GM18870 (cell line): ENCODE measurements at regions not wholly inside any gene's neighbourhood (a gene's known extent, or its start where the extent isn't known, plus 50 kb on each side); places are given as distances from the start of the nearest gene placed in this dataset.
"Not testable (repeated sequence)": the region's sequence is repeated elsewhere in the genome, so short reads cannot be mapped to it uniquely, and the experiment has no call there.

ENCODE experiments used
- ATAC-seq: cut with Tn5 transposase; IDR thresholded peaks from one replicate; pipeline ENCODE4 v1.9.1; 2021; ENCODE audit warnings: moderate library complexity; ENCODE audit not compliant: unreplicated experiment

DNA sequence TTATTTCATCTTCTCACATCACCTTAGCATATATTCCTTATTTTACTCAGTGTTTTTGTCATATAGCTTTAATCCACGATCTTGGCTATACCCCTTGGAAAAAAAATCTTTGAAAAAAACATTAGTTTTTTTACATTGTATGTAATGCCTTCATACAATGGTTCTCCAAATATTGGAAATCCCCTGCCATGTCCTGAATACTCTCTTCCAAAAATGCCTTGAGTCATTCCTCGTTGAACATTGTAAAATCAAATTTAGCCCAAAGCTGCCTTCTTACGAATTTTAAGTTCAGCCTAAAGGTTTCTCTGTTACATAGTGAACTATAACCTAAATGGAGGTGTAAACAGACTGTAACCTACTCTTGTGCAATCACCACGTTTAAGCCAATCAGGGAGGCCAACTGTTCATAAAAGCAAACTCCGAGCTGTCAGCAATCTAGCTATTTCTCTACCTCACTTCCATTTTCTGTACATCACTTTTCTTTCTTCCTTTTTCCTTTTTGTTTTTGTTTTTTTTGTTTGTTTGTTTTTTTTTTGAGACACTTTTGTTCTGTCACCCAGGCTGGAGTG lies 140.1 kb downstream of the ANXA2 start:
- ATAC-seq, result no peak

DNA sequence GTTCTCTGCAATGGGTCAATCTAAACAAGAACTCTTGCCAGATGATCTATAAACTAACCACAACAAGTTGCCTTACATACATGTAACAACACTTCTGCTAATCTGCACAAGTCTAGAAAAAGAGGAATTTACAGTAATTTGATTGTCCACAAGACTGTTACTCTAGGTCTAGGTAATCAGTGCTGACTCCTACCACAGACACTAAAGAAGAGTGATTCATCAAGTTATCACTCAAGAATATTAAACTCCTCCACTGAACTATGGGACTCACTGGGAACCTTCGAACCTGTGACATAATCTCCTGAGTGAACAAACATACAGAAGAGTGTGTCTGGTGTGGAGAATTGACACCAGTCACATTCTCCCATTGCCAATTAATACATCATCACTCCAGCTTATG lies 138.3 kb downstream of the ANXA2 start:
- ATAC-seq, result no peak

DNA sequence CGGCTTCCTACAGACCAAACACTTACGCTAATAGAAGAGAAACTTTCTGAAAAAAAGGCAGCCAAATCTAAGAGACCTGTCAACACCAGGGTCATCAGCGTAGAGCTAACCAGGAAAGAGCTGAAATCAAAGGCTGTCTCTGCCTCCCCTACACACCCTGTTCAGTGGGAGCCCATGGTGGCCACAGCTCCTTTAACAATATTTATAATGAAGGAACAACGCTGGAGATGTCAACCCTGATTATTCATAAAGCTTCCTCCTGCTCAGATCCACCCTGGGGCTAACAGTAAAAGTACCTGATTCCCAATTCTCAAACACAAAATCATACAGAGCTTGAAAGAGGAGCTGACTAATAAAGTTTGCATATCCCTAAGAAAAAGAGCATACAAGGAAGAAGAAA lies 133.7 kb downstream of the ANXA2 start:
- ATAC-seq, result no peak

DNA sequence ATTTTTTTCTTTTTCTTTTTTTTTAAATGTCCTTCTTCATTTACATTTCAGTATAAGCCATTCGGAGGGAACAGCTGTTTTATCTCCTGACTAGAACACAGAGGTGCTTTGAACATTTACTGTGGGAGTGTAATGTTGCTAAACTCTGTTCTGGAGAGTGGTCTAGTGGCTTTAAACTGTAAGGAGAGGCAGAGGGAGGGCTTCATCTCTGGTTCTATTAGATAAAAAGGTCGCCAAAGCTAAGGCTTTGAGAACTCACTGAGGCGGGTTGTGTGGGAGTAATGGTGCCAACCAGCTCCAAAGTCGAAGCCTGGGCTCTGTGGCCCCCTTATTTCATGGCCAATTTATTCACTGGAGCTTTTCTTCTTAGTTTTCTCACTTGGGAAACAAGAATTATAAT lies 133.2 kb downstream of the ANXA2 start:
- ATAC-seq, result no peak

DNA sequence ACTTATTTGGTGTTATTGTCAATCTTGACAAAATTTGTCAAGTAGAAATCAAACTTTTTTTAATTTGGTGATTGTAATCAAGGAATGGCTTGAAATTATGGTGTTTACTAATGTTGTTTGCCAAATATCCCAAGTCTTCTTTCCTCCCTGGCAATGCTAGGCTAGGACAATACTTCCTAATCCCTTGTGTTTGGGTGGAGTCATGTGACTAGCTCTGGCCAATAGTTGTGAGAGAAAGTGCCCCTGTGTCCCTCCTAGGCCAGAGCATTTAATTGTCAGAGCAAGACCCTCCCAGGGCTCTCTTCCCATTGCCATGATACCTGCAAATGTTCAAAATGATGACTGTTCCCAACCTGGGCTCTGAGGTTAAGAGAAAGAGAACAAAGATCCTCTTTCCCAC lies 132.7 kb downstream of the ANXA2 start:
- ATAC-seq, result no peak

DNA sequence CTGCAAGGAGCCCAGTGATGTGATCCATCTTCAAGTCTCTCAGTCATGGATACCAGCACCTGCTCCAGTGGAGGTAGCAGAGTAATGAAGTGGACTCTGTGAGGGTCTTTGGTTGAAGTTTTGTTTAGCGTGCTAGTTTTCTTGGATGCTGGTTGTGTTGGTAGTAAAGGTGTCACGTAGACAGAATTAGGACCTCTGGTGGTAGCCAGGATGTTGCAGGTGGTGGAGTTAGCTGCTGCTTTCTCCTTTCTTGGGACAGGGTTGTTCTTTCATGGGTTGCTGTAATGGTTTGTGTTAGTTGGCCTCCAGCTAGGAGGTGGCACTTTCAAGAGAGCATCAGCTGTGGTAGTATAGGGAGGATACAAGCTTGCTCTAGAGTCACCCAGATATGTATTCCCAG lies 125.2 kb downstream of the ANXA2 start:
- ATAC-seq, result no peak

DNA sequence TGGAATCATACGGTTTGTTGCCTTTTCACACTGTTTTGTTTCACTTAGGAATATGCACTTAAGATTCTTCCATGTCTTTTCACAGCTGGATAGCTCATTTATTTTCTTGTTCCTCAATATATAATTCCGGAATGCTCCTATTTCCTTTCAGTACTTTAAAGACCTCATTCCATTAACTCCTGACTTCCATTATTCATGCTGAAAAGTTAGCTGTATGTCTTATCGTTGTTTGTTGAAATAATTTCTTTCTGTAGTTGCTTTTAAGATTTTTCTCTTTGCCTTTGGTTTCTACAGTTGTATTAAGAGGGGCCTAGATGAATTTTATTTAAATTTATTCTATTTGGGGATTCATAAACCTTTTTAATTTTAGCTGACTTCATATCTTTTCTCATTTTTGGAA lies 122.2 kb downstream of the ANXA2 start:
- no peak for ATAC-seq

DNA sequence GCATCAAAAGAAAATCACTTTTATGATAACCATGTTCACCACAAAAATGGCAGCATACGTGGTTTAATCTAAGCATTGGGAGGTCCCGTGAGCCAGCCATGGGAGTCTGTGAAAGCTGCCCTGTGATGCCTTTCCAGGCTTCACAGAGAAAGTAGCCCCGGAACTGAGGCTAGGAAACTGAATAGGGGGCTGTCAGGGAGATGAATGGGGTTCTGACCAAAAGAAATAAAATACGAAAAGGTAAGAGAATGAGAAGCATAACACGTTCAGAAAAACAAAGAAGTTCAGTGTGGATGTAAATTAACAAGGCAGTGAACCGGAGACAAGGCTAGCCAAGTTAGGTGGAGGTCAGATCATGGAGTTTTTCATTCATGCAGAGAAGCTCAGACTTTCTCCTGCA lies 118.9 kb downstream of the ANXA2 start:
- ATAC-seq, result no peak

DNA sequence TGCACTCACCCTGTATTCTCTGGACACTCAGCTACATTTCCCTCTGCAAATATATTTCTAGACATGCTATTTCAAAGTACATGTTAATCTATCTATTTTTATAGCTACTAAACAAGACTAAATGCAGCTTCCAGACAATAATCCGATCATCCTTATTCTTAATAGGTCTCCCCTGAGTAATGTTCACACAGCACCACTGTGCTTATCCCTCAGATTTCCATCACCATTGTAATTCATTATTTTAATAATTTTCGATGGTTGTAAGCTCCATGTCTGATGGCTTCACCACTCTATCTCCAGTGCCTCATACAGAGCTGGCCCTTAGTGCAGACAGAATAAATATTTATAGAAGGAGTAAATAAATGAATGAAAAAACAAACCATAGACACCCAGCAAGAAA lies 117.5 kb downstream of the ANXA2 start:
- no peak for ATAC-seq

DNA sequence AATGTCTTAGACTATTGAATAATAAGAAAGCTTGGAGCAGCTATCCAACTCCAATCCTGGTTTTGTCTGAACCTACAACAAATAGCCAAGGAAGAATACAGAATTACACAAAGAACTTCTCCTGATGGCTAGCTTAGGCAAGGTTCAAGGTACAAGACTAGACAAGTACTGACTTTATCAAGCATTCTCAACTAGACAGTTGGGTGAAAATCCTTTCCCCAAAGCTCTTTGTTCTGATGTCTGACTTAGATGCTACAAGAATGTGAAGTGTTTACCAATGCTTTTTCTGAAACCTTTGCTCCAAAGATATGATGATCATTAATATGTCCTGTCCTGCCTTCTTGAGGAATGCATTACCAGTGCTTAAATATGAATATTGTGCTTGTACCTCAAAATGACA lies 113.8 kb downstream of the ANXA2 start:
- ATAC-seq, result no peak

DNA sequence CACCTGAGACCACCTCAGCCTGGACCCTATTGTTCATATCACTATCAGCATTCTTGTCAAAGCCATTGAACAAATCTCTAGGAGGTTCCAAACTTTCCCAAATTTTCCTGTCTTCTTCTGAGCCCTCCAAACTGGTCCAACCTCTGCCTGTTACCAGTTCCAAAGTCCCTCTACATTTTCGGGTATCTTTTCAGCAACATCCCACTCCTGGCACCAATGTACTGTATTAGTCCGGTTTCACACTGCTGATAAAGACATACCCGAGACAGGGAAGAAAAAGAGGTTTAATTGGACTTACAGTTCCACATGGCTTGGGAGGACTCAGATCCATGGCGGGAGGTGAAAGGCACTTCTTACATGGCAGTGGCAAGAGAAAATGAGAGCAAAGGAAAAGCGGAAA lies 101.9 kb downstream of the ANXA2 start:
- not testable (repeated sequence) for ATAC-seq

DNA sequence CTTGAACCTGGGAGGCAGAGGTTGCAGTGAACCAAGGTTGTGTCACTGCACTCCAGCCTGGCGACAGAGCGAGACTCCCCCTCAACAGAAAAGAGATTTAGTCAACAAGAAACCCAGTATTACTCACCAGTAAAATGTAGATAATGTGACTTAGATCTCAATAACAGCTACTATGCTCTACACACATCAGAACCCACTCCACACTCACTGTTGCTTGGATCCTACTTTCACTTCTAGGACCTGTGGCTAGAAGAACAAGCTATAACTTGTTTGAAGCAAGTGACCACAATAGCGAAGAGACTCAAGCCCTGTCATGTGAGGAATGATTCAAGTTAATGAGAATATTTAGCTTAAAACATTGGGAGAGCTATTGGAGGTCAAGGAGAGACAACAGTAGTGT lies 100.7 kb downstream of the ANXA2 start:
- ATAC-seq, result no peak
